NCI-H526 treated with DMSO at 0.1 percent for 48 hours (cell line): ENCODE measurements at regions not wholly inside any gene's neighbourhood (a gene's known extent, or its start where the extent isn't known, plus 50 kb on each side); places are given as distances from the start of the nearest gene placed in this dataset.

ENCODE experiments used
- DNase-seq: peaks from one replicate; lab custom pipeline; 2025; lab: John Stamatoyannopoulos, UW

- DNase-seq = no peak
Measured at GRCh38 chr14:76926521-76927251, 100.5 kb downstream of the LRRC74A start.

GRCh38 chr14:76925097-76925441 is 98.9 kb downstream of the LRRC74A start:
- DNase-seq = no peak

GRCh38 chr14:76924371-76925096 is 98.3 kb downstream of the LRRC74A start:
- DNase-seq = peak; percentile 59

DNA sequence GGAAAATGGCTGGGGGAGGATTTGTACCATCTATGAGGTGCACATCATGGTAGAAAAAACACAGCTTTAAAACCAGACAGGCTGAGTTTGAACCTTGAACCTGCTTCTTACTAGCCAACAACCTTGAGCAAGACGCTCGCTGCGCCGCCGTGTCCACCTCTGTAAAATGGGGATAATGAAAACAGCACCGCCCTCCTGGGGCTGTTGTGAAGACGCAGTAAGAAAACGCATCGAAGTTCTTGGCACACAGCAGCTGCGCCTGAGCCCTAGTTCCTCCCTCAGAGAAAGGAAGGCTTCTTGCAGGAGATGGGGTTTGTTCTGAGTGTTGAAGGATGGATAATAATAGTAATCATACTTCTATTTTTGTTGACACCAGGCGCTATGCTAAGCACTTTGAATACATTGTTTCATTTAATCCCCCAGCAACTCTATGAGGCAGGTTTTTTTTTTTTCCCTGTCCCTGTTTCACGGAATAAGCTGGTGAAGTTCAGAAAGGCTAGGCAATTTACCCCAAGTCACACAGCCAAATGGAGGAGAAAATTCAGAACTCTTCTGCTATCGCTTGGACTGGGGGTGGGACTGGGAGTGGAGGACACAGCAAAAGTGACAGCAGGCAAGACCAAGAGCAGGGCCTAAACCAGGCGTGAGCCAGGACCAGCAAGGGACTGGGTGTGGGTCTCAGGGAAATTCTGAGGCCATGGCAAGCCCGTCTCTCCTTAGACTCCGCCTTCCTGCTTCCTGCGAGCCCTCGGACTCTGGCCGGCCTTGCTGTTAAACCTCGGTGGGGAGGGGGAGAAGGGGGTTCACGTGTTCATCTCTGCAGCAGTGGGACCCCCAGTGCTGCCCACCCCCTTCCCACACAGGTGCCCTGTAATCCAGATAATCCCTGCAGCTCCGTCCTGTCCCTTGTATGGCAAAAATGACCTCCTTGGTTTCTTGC is 97.5 kb downstream of the LRRC74A start:
- no peak for DNase-seq

DNA sequence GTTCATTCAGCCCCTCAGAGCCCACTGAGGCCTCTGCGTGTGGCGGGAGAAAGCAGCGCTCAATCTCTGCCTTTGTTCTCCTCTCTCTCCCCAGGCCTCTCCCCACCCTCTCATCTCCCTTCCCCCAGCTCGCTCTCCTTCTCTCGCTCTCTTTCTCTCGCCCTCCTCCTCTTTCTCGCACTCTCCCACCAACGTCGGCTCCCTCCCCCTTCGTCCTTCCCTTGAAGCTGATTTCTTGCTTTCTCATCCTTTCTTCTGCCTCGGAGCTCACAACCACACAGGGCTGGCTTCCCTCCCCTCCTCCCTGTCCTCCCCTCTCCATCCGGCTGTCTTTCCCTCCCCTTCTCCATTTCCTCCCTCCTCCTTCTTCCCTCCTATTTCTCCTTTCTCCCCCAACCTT is 96.4 kb downstream of the LRRC74A start:
- DNase-seq = no peak

DNA sequence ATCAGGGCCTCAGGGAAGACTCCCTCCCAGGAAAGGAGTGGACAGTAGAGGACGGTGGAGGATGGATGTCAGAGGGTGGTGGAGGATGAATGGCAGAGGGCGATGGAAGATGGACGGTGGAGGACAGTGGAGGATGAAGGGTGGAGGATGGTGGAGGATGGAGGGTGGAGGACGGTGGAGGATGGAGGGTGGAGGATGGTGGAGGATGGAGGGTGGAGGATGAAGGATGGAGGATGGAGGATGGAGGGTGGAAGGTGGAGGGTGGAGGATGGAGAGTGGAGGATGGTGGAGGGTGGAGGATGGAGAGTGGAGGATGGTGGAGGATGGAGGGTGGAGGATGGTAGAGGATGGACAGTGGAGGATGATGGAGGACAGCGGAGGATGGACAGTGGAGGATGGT is 95.9 kb downstream of the LRRC74A start:
- no peak for DNase-seq

- DNase-seq = no peak
Measured at GRCh38 chr14:76921088-76921399, 94.8 kb downstream of the LRRC74A start.

DNA sequence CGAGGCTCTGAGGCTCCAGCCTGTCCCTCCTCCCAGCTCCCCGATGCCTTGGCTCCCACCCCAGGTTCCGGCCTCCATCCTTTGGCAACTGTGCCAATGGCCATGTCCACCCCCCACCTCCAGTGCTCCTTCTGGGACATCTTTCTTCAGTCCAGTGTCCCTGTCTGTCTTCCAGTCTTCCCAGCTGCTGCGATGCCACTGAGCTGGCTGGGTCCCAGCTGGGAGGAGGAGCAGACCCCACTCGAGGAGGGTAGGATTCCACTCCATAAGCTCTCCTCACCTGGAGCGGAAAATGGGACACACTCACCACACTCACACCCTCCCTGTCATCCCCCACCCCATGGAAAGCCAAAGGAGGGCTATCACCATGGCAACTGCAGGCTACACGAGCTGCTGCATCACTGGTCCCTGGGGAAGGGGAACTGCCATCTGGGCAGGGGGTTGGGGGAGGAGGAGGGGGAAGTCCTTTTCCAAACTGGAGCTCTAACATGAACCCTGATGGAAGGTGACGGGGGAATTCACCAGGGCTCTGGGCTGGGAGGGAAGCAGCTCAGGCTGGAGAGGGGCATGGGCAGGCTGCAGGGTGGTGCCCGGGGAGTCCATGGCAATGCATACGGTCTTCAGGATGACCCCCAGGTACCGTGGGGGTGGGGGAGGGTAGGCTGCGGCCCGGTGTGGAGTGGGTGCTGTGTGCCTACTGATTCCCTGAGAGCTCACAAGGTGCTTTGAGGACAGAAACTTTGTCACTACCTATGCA is 94.3 kb downstream of the LRRC74A start:
- DNase-seq = peak; percentile 76

GRCh38 chr14:76919431-76920330 is 93.5 kb downstream of the LRRC74A start:
- DNase-seq = peak; percentile 95
